Esophagus (tissue), 2 donors: ENCODE measurements at regions not wholly inside any gene's neighbourhood (a gene's known extent, or its start where the extent isn't known, plus 50 kb on each side); places are given as distances from the start of the nearest gene placed in this dataset.

ENCODE experiments used
- H3K27ac ChIP-seq, 2 donors: one replicate each; pipeline ENCODE4 v1.5.1; 2013; ENCODE audit warnings: low read depth in 2 of 2, mild to moderate bottlenecking in 2 of 2, inconsistent platforms in 1 of 2, low read length in 1 of 2, moderate library complexity in 1 of 2
- H3K27me3 ChIP-seq, 2 donors: one replicate each; pipeline ENCODE4 v1.6.1; 2013; ENCODE audit warnings: low read length in 2 of 2, control low read depth in 1 of 2, mild to moderate bottlenecking in 1 of 2; ENCODE audit not compliant: insufficient read depth in 2 of 2, control insufficient read depth in 1 of 2
- H3K36me3 ChIP-seq, 2 donors: one replicate each; pipeline ENCODE4 v1.6.1; 2013; ENCODE audit warnings: low read length in 1 of 2; ENCODE audit not compliant: control insufficient read depth in 2 of 2, insufficient read depth in 2 of 2
- H3K4me1 ChIP-seq, 2 donors: one replicate each; pipeline ENCODE4 v1.6.1; 2013; ENCODE audit warnings: low read length in 1 of 2; ENCODE audit not compliant: control insufficient read depth in 2 of 2, insufficient read depth in 2 of 2
- H3K4me3 ChIP-seq, 2 donors: one replicate each; pipeline ENCODE4 v1.5.1; 2013; ENCODE audit warnings: low read length in 2 of 2, mild to moderate bottlenecking in 2 of 2, low read depth in 1 of 2, moderate library complexity in 1 of 2
- H3K9me3 ChIP-seq, 2 donors: one replicate each; pipeline ENCODE4 v1.6.1; 2013; ENCODE audit warnings: mild to moderate bottlenecking in 2 of 2, low read depth in 1 of 2, low read length in 1 of 2, moderate library complexity in 1 of 2; ENCODE audit not compliant: control insufficient read depth in 2 of 2, insufficient read depth in 1 of 2
- WGBS, 2 donors: extraction: QIAGEN DNeasy Blood & Tissue Kit; methylation state at CpG; one replicate each; pipeline ENCODE4 v1.1.7; 2013; 5-methylcytosine and 5-hydroxymethylcytosine counted together
- donor health status: healthy with polysubstance abuse.
- donor health status: Bipolar disorder and iron deficiency.

- H3K4me3 ChIP-seq: no peak overlapping the region
- H3K27me3 ChIP-seq: no peaks in the 10 kb centered on the region
- WGBS, 2 donors: 72 to 76% methylated on average over 6 of the region's 6 CpGs
- H3K36me3 ChIP-seq: no peaks in the 10 kb centered on the region
- no peak overlapping the region for H3K27ac ChIP-seq
- H3K4me1 ChIP-seq: no peaks in the 10 kb centered on the region
- H3K9me3 ChIP-seq: peaks cover 0 to 3% of the 10 kb centered on the region in 2 donors
These were observed 142.5 kb upstream of the SSTR1 start for GRCh38 chr14:38065106-38065762.

- Histone ChIP-seq H3K4me3 (no peak overlapping the region), H3K4me1 (no peaks in the 10 kb centered on the region), H3K9me3 (peaks cover 0 to 2% of the 10 kb centered on the region in 2 donors), H3K36me3 (no peaks in the 10 kb centered on the region), H3K27ac (no peak overlapping the region), H3K27me3 (no peaks in the 10 kb centered on the region)
- WGBS, 2 donors: 81 to 83% methylated on average over 2 of the region's 2 CpGs
These were observed 137.6 kb upstream of the SSTR1 start for GRCh38 chr14:38070061-38070588.

GRCh38 chr14:38073641-38074040 is 134.1 kb upstream of the SSTR1 start:
- no peak overlapping the region for H3K4me3 ChIP-seq

GRCh38 chr14:38074081-38074480 is 133.6 kb upstream of the SSTR1 start:
- WGBS, 2 donors: 47 to 49% methylated on average over 1 of the region's 1 CpG
- H3K27ac ChIP-seq: no peak overlapping the region
- peaks cover 0 to 2% of the 10 kb centered on the region in 2 donors for H3K9me3 ChIP-seq
- H3K4me3 ChIP-seq: no peak overlapping the region
- H3K27me3 ChIP-seq: no peaks in the 10 kb centered on the region
- no peaks in the 10 kb centered on the region for H3K4me1 ChIP-seq
- H3K36me3 ChIP-seq: no peaks in the 10 kb centered on the region

More at GRCh38 chr14:38073641-38074040, 134.1 kb upstream of the SSTR1 start:
- H3K27ac ChIP-seq: no peak overlapping the region
- 61 to 64% methylated on average over 4 of the region's 4 CpGs for WGBS, 2 donors
- H3K9me3 ChIP-seq: peaks cover 0 to 2% of the 10 kb centered on the region in 2 donors
- no peaks in the 10 kb centered on the region for H3K27me3 ChIP-seq
- no peaks in the 10 kb centered on the region for H3K4me1 ChIP-seq
- no peaks in the 10 kb centered on the region for H3K36me3 ChIP-seq

GRCh38 chr14:38074754-38075153 is 132.9 kb upstream of the SSTR1 start:
- H3K27me3 ChIP-seq: no peaks in the 10 kb centered on the region
- no peaks in the 10 kb centered on the region for H3K36me3 ChIP-seq
- H3K27ac ChIP-seq: no peak overlapping the region
- H3K9me3 ChIP-seq: peaks cover 0 to 2% of the 10 kb centered on the region in 2 donors
- H3K4me1 ChIP-seq: no peaks in the 10 kb centered on the region
- 67 to 78% methylated on average over 2 of the region's 2 CpGs for WGBS, 2 donors
- no peak overlapping the region for H3K4me3 ChIP-seq

GRCh38 chr14:38078393-38078792 is 129.3 kb upstream of the SSTR1 start:
- Histone ChIP-seq H3K9me3 (no peaks in the 10 kb centered on the region), H3K27me3 (no peaks in the 10 kb centered on the region), H3K4me1 (no peaks in the 10 kb centered on the region), H3K27ac (no peak overlapping the region), H3K4me3 (no peak overlapping the region), H3K36me3 (no peaks in the 10 kb centered on the region)
- WGBS, 2 donors: 60 to 75% methylated on average over 3 of the region's 3 CpGs

- Histone ChIP-seq H3K9me3 (no peaks in the 10 kb centered on the region), H3K27me3 (no peaks in the 10 kb centered on the region), H3K4me3 (no peak overlapping the region), H3K4me1 (no peaks in the 10 kb centered on the region), H3K27ac (no peak overlapping the region), H3K36me3 (no peaks in the 10 kb centered on the region)
- WGBS, 2 donors: 36 to 63% methylated on average over 1 of the region's 1 CpG
These were observed 128.4 kb upstream of the SSTR1 start for GRCh38 chr14:38079268-38079667.

- H3K9me3 ChIP-seq: no peaks in the 10 kb centered on the region
- H3K27ac ChIP-seq: no peak overlapping the region
- no peaks in the 10 kb centered on the region for H3K27me3 ChIP-seq
- 30 to 42% methylated on average over 1 of the region's 1 CpG for WGBS, 2 donors
- no peaks in the 10 kb centered on the region for H3K4me1 ChIP-seq
- no peak overlapping the region for H3K4me3 ChIP-seq
- H3K36me3 ChIP-seq: no peaks in the 10 kb centered on the region
These were observed 127.8 kb upstream of the SSTR1 start for GRCh38 chr14:38079886-38080285.

- no peak overlapping the region for H3K27ac ChIP-seq
- no peak overlapping the region for H3K4me3 ChIP-seq
- H3K4me1 ChIP-seq: no peaks in the 10 kb centered on the region
- 79 to 89% methylated on average over 2 of the region's 2 CpGs for WGBS, 2 donors
- no peaks in the 10 kb centered on the region for H3K9me3 ChIP-seq
- H3K27me3 ChIP-seq: no peaks in the 10 kb centered on the region
- H3K36me3 ChIP-seq: no peaks in the 10 kb centered on the region
These were observed 127.0 kb upstream of the SSTR1 start for GRCh38 chr14:38080696-38081095.

- Histone ChIP-seq H3K4me3 (no peak overlapping the region), H3K9me3 (no peaks in the 10 kb centered on the region), H3K27ac (no peak overlapping the region), H3K27me3 (no peaks in the 10 kb centered on the region), H3K36me3 (no peaks in the 10 kb centered on the region), H3K4me1 (no peaks in the 10 kb centered on the region)
- 47 to 57% methylated on average over 1 of the region's 1 CpG for WGBS, 2 donors
These were observed 124.7 kb upstream of the SSTR1 start for GRCh38 chr14:38083039-38083438.
